HG03571 (cell line): ENCODE measurements at regions not wholly inside any gene's neighbourhood (a gene's known extent, or its start where the extent isn't known, plus 50 kb on each side); places are given as distances from the start of the nearest gene placed in this dataset.
"Not testable (repeated sequence)": the region's sequence is repeated elsewhere in the genome, so short reads cannot be mapped to it uniquely, and the experiment has no call there.

ENCODE experiments used
- ATAC-seq: cut with Tn5 transposase; IDR thresholded peaks from one replicate; pipeline ENCODE4 v1.9.1; 2021; ENCODE audit not compliant: unreplicated experiment

DNA sequence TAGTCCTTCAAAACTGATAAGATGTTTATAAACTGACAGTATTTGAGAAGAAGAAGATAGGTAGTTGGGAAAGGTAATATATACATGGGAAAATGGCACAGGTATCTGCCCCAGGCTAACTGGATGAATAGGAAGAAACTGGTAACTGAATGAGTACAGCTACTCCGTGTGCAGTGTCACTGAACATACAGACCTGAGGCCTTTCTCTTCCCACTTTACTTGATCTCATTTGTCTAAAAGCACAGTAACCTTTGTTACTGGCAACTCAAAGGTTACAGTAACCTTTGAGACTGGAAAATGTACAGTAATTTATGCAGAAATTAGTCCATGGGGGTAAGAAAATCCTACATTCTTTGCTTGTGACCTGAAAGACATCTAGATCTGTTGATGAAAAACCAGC, 735.0 kb upstream of the RIOK2 start:
- no peak for ATAC-seq

DNA sequence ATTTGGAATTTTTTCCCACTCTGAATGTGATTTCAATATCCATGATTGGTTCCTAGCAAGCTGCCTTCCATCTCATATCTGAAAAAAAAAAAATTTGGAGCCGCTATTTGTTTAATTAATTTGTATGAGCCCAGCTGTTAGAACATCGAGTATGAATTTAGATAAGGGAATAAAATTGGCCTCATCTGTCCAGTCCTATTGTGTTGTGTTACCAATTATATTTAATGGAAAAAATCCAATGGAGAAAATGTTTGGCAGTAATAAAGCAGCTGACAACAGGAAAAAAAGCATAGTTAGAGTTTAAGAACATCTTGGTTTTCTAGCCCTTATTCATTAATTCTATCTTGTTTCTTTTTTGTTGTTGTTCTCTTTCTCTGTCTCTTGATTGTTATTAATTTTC, 735.6 kb upstream of the RIOK2 start:
- ATAC-seq = no peak

DNA sequence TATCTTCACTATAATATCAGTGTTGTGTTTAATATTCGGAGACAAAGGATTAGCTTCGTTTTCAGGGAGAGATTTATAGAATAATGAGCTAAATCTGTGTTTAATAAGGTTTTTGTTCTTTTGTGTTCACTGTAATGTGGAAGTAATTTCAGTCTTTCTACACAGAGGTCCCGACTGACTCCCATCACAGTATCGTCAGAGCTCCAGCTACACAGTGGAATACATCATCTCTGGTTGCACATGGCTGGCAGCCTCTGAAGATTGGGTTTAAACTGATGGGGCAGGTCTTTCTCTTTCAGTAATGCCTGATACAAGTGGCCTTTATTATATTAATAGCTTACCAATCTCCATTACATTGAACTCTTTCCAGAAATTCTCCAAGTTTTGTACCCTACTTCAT, 736.7 kb upstream of the RIOK2 start:
- ATAC-seq = no peak

DNA sequence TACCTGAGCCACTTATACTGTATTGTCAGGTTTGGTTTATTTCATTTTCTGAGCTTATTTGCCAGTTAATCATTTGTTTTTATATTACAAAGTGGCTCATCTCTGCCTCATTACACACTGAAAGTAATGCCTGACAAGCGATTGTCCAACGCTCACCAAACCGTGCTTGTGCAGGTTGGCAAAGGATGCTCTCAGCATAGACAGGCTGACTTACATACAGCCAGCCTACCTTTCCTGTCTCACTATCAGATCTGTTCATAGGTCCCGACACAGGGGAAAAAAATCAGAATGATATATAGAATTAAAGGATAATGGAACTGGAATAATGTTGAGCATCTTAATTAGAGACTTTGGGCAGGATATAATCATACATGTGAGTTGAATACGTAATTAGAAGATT, 739.7 kb upstream of the RIOK2 start:
- ATAC-seq = no peak

DNA sequence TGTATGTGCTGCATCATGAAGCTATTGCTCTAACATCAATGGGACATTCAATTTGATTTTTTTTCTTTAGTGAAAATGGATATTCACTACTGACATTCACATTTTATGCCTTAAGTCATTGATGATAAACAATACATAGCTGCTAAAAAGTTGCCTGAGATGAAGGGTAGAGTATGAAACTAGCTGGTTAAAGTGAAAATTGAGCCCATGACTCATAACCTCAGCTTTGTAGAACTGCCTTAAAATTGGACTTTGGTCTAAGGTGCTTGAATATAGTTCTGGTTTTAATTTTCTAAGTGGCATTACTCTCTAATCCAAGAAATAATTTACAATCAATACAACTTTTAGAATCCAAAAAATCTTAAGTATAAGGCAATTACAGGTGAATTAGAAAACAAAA, 740.4 kb upstream of the RIOK2 start:
- peak; percentile 48 for ATAC-seq

- no peak for ATAC-seq
Measured at GRCh38 chr5:97923997-97924396, 741.0 kb upstream of the RIOK2 start.

GRCh38 chr5:97929383-97929782, 746.3 kb upstream of the RIOK2 start:
- no peak for ATAC-seq

- ATAC-seq = no peak
Measured at GRCh38 chr5:97931829-97932228, 748.8 kb upstream of the RIOK2 start.

GRCh38 chr5:97936231-97936630, 753.2 kb upstream of the RIOK2 start:
- no peak for ATAC-seq

- ATAC-seq = no peak
Measured at GRCh38 chr5:97937846-97938245, 754.8 kb upstream of the RIOK2 start.

GRCh38 chr5:97943036-97943435, 760.0 kb upstream of the RIOK2 start:
- ATAC-seq = no peak

DNA sequence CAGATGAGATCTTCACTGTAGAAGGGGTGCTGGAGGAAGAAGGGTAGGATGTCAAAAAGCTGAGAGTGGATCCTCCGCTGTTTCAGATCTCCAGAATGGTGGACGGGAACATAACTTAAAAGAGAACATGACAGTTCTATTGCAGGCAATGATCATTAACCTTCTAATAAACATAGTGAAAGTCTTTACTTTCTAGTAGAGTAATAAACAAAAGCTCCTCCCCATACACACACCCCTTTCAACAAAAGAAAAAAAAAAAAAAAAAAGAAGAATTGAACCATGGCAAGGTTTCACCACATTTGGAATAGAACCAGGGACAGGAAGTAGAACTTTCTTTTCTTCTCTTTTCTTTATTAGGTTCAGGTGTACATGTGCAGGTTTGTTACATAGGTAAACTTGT, 768.1 kb upstream of the RIOK2 start:
- ATAC-seq = no peak

DNA sequence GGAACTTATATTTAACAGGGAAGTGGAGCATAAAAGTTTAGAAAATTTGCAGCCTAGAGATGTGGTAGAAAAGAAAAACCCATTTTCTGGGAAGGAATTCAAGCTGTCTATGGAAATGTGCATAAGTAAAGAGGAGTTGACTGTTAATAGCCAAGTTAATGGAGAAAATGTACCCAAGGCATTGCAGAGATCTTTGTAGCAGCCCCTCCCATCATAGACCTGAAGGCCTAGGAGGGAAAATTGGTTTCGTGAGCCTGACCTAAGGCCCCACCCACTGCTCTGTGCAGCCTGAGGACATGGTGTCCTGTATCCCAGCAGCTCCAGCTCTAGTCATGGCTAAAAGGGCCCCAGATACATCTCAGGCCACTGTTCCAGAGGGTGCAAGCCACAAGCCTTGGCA, 772.4 kb upstream of the RIOK2 start:
- ATAC-seq = no peak

DNA sequence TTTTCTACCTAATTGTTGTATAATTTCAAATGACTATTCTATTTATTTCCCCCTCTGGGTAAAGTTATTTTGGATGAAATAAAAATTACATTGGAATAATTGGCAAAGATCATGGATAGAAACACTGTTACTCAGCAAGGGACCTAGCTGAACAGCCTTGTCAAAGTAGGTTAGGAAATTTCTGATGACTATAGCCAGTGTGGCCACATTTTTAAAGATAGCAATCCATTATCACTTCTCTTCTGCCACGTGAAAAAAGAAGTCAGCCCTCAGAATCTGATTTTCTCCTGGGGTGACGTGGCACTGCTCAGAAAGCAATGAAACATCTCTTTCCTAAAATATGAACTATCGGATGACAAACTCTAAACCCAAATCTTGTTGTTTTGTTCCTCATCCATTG, 784.2 kb upstream of the RIOK2 start:
- ATAC-seq = no peak

GRCh38 chr5:97968346-97968745, 785.3 kb upstream of the RIOK2 start:
- no peak for ATAC-seq

- no peak for ATAC-seq
Measured at GRCh38 chr5:97979740-97980139, 793.7 kb upstream of the RGMB start.

- no peak for ATAC-seq
Measured at GRCh38 chr5:97980291-97980690, 793.2 kb upstream of the RGMB start.

DNA sequence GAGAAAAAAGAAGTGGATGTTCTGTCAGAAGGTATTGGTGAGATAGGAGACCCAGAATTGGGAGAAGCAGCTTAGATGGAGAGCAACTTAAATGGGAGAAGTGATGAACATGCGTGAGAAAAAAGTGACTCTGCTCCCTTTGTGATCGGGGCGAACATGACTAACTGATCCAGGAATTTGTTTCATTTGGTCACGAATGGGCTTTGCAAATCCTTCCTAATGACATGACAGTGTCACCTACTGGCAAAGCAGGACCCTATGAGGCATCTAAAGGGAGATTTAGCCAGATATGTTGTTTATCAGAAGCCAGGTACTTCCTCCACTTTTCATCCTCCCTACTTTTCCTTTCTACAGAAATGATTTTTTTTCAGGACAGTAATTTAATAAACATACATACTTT, 787.4 kb upstream of the RGMB start:
- no peak for ATAC-seq

GRCh38 chr5:97991236-97991635, 782.2 kb upstream of the RGMB start:
- ATAC-seq = no peak

DNA sequence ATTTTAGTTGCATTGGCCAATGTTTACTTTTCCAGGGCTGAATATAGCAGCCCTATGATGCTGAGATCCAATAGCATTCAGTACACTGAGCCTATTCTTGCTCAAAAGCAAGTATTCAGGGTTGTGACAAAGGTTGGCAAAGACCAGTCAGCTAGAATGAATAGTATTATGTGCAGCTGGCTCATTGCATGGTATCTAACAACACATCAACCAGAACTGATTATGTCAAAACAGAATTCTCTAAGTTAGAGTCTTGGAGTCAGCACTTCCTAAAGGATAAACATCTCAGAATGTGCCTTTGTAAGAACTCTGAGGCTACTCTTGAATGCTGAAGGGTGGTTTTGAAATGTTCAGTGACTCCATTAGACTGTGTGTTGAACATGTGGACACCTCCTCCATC, 774.5 kb upstream of the RGMB start:
- ATAC-seq = no peak

DNA sequence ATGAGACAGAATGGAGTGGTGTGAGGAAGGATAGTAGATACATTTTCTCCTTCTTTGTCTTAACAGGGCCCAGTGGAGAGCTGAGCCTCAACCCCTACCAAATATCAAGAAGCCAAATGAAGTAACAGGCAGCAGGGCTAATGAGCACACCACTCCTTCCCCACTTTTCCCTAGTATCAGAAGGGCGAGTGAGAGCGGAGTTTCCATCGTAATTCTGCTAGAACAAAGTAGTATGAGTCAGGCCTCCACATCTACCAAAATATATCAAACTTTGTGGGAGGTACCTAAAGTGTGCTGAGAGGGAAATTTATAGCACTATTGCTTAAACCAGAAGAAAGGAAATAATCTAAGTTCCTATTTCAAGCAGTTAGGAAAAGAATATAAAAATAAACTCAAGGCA, 769.0 kb upstream of the RGMB start:
- no peak for ATAC-seq

- ATAC-seq = no peak
Measured at GRCh38 chr5:98016771-98017170, 756.7 kb upstream of the RGMB start.

DNA sequence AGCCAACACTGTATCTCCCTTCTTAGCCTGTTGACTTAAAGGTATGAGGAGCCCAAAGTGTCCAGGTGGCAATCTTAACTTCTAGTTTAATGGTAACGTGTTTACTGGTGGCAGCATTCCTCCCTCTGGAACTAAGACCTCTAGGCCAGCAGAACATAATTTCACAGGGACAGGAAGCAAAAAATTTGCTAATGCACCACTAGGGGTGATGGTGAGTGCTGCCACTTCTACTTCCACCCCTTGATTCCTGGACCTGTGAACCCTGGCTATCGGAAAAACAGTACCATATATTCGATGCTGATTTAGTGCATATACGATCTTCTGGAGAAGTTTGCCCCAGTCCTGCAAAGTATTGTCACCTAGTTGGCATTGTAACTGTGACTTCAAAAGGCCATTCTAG, 743.2 kb upstream of the RGMB start:
- not testable (repeated sequence) for ATAC-seq

- not testable (repeated sequence) for ATAC-seq
Measured at GRCh38 chr5:98031036-98031435, 742.4 kb upstream of the RGMB start.
